ENCODE measurements at regions not wholly inside any gene's neighbourhood (a gene's known extent, or its start where the extent isn't known, plus 50 kb on each side); places are given as distances from the start of the nearest gene placed in this dataset.

DNA sequence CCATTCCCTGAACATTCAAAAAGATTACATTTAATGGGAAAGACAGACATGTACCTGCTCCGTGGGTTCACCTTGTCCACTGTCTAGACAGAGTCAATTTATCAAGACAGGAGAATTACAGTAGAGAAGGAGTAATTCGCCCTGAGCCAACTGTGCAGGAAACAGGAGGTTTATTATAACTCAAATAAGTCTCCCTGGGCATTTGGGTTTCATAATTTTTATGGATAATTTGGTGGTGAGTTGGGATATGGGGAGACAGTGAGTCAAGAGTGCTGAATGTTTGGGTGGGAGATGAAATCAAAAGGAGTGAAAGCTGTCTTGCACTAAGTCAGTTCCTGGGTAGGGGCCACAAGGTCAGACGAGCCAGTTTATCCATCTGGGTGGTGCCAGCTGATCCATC is 165.9 kb upstream of the NAMPT start:
- TF ChIP-seq POLR2A (IDR thresholded peaks at IDR 0.05) (no peak), EP300 (IDR thresholded peaks at IDR 0.05; ENCODE audit: low read depth) (no peak), POLR2AphosphoS5 (IDR thresholded peaks at IDR 0.05) (no peak)
- TF ChIP-seq, protein P1, sequence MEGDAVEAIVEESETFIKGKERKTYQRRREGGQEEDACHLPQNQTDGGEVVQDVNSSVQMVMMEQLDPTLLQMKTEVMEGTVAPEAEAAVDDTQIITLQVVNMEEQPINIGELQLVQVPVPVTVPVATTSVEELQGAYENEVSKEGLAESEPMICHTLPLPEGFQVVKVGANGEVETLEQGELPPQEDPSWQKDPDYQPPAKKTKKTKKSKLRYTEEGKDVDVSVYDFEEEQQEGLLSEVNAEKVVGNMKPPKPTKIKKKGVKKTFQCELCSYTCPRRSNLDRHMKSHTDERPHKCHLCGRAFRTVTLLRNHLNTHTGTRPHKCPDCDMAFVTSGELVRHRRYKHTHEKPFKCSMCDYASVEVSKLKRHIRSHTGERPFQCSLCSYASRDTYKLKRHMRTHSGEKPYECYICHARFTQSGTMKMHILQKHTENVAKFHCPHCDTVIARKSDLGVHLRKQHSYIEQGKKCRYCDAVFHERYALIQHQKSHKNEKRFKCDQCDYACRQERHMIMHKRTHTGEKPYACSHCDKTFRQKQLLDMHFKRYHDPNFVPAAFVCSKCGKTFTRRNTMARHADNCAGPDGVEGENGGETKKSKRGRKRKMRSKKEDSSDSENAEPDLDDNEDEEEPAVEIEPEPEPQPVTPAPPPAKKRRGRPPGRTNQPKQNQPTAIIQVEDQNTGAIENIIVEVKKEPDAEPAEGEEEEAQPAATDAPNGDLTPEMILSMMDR (IDR thresholded peaks at IDR 0.05): no peak
